HTR-8/SVneo (cell line): ENCODE measurements at regions not wholly inside any gene's neighbourhood (a gene's known extent, or its start where the extent isn't known, plus 50 kb on each side); places are given as distances from the start of the nearest gene placed in this dataset.
"Not testable (repeated sequence)": the region's sequence is repeated elsewhere in the genome, so short reads cannot be mapped to it uniquely, and the experiment has no call there.

Experiments used
- DNase-seq: peaks from one replicate; pipeline ENCODE4 v3.0.0; 2011; ENCODE audit warnings: low spot score, mixed read lengths; ENCODE audit not compliant: insufficient read length
- FAIRE-seq: peaks from 2 replicates; lab custom pipeline; 2011; peaks lifted over from hg19 to GRCh38; lab: Jason Lieb, UNC

GRCh38 chr14:65153101-65153500 is 50.8 kb upstream of the MAX start:
- no peak for FAIRE-seq
- no peak for DNase-seq

- peak; percentile 95 for FAIRE-seq
- DNase-seq: peak; percentile 95
Observed at GRCh38 chr14:65156568-65157366, 54.5 kb upstream of the MAX start.

- FAIRE-seq (peak; percentile 63), DNase-seq (no peak)
Observed at GRCh38 chr14:65159281-65160062, 57.2 kb upstream of the MAX start.

- no peak for DNase-seq
- FAIRE-seq: no peak
Observed at GRCh38 chr14:65160091-65160490, 57.8 kb upstream of the MAX start.

- DNase-seq (no peak), FAIRE-seq (no peak)
Observed at GRCh38 chr14:65162031-65162430, 59.7 kb upstream of the MAX start.

GRCh38 chr14:65164068-65164824 is 61.9 kb upstream of the MAX start:
- DNase-seq (peak; percentile 90), FAIRE-seq (peak; percentile 92)

- no peak for DNase-seq
- FAIRE-seq: no peak
Observed at GRCh38 chr14:65164825-65165135, 62.5 kb upstream of the MAX start.

- FAIRE-seq (peak; percentile 89), DNase-seq (no peak)
Observed at GRCh38 chr14:65167072-65167645, 64.8 kb upstream of the MAX start.

GRCh38 chr14:65168840-65169239 is 66.5 kb upstream of the MAX start:
- DNase-seq: no peak
- FAIRE-seq: peak; percentile 92

GRCh38 chr14:65169351-65169750 is 67.0 kb upstream of the MAX start:
- DNase-seq (no peak), FAIRE-seq (no peak)

GRCh38 chr14:65170318-65170717 is 68.0 kb upstream of the MAX start:
- FAIRE-seq: no peak

GRCh38 chr14:65170768-65171507 is 68.6 kb upstream of the MAX start:
- FAIRE-seq (peak; percentile 99), DNase-seq (peak; percentile 92)

More at GRCh38 chr14:65170318-65170717, 68.0 kb upstream of the MAX start:
- no peak for DNase-seq

GRCh38 chr14:65173973-65174693 is 71.8 kb upstream of the MAX start:
- DNase-seq (no peak), FAIRE-seq (peak; percentile 100)

GRCh38 chr14:65174783-65175182 is 72.5 kb upstream of the MAX start:
- DNase-seq (no peak), FAIRE-seq (no peak)

- DNase-seq (no peak), FAIRE-seq (no peak)
Observed at GRCh38 chr14:65177551-65177950, 75.2 kb upstream of the MAX start.

- FAIRE-seq, DNase-seq: not testable (repeated sequence)
Observed at GRCh38 chr14:65179231-65179630, 76.9 kb upstream of the MAX start.

GRCh38 chr14:65179918-65180724 is 77.8 kb upstream of the MAX start:
- DNase-seq: peak; percentile 87

GRCh38 chr14:65180725-65181025 is 78.4 kb upstream of the MAX start:
- FAIRE-seq: no peak
- no peak for DNase-seq

More at GRCh38 chr14:65179918-65180724, 77.8 kb upstream of the MAX start:
- FAIRE-seq: peak; percentile 94
